ENCODE measurements at regions not wholly inside any gene's neighbourhood (a gene's known extent, or its start where the extent isn't known, plus 50 kb on each side); places are given as distances from the start of the nearest gene placed in this dataset.

- DNase-seq (ENCODE audit: low read depth) = no peak
- no peak for TF ChIP-seq CTCF (IDR thresholded peaks at IDR 0.05; ENCODE audit: insufficient read depth, low read depth, low read length, missing control alignments)
- H3K4me3 ChIP-seq (ENCODE audit: low read length) = no peak overlapping the region
Measured at GRCh38 chr7:48992816-48993215, 68.5 kb downstream of the CDC14C start.

- peak; percentile 73 for TF ChIP-seq CTCF (IDR thresholded peaks at IDR 0.05; ENCODE audit: insufficient read depth, low read depth, low read length, missing control alignments)
- DNase-seq (ENCODE audit: low read depth) = peak; percentile 56
- H3K4me3 ChIP-seq (ENCODE audit: low read length) = no peak overlapping the region
Measured at GRCh38 chr7:49001610-49002033, 77.3 kb downstream of the CDC14C start.

DNA sequence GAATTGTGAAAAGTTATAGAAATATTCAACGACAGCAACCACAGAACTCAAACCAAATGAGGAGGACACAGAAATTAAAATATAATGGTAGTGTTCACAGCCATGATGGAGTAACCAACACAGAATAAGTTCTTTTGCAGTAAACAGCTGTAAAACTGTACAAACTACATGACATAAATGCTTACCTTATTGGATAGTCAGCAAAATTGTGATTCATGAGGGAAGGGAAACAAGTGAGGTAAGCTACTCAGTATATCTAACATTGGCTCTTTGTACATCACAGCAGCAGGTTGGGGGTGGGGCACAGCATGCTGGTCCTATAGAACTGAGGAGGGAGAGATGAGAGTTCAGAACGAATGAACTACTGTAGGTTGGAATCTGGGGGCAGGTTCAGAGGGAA is 86.4 kb downstream of the CDC14C start:
- no peak for TF ChIP-seq CTCF (IDR thresholded peaks at IDR 0.05; ENCODE audit: insufficient read depth, low read depth, low read length, missing control alignments)
- DNase-seq (ENCODE audit: low read depth) = no peak

DNA sequence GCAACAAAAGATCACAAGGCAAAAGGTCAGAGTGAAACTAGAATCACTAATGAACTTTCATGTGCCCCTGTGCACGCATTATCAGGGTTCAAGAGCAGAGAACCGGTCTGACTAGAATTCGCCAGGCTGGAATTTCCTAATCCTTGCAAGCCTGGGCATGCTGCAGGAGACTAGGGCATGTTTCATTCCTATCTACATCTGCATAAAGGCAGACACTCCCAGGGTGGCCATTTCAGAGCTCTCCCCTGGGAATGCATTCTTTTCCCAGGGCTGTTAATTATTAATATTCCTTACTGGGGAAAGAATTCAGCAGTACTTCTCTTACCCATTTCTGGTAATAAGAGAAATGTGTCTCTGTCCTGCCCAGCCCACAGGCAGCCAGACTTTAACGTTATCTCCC is 90.5 kb downstream of the CDC14C start:
- no peak for TF ChIP-seq CTCF (IDR thresholded peaks at IDR 0.05; ENCODE audit: insufficient read depth, low read depth, low read length, missing control alignments)
- DNase-seq (ENCODE audit: low read depth) = peak; percentile 22
- H3K4me3 ChIP-seq (ENCODE audit: low read length) = no peak overlapping the region

More for the DNA sequence above, 86.4 kb downstream of the CDC14C start:
- H3K4me3 ChIP-seq (ENCODE audit: low read length) = no peak overlapping the region

DNA sequence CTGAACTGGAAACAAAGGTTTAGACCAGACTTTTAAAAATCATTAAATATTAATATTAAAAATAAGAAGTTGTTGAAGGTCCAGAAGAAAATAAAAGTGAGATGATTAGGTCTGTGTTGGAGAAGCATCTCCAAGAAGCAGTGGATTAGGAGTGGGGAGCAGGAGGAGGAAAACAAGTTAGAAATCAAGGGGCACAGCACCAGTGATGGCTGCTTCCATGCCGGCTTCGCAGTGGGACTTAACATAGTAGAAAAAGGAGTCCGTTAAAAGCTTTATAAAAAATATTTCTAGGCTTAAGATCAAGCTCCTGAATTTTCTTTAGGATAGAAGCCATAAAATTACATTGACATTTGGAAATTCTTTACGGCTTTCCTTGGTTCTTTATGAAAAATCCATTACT is 95.8 kb downstream of the CDC14C start:
- no peak for DNase-seq (ENCODE audit: low read depth)
- TF ChIP-seq CTCF (IDR thresholded peaks at IDR 0.05; ENCODE audit: insufficient read depth, low read depth, low read length, missing control alignments) = no peak
- H3K4me3 ChIP-seq (ENCODE audit: low read length) = no peak overlapping the region

DNA sequence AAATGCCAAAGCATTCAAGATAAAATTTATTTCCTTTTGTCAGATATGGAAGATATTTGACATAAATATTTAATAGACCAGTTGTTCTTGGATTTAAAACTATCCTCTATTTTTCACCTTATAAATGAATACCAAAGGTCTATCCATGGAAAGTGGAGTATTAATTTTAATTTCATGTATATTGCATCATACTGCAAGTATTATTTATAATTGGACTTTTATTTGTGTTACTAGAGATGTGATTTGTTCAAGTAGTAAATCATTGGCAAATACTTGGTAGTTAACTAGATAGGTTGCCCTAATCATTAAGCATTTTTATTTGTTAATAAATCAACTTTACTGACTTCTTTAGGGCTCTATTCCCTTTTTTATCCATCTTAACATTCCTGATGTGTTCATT is 98.1 kb downstream of the CDC14C start:
- no peak for TF ChIP-seq CTCF (IDR thresholded peaks at IDR 0.05; ENCODE audit: insufficient read depth, low read depth, low read length, missing control alignments)

More for the DNA sequence above, 98.1 kb downstream of the CDC14C start:
- no peak for DNase-seq (ENCODE audit: low read depth)
- no peak overlapping the region for H3K4me3 ChIP-seq (ENCODE audit: low read length)

All from epithelial cell of esophagus (primary cell).